GM19452 (cell line): ENCODE measurements at regions not wholly inside any gene's neighbourhood (a gene's known extent, or its start where the extent isn't known, plus 50 kb on each side); places are given as distances from the start of the nearest gene placed in this dataset.

Experiments
- ATAC-seq: cut with Tn5 transposase; IDR thresholded peaks from one replicate; pipeline ENCODE4 v1.9.1; 2021; ENCODE audit not compliant: unreplicated experiment

- ATAC-seq: no peak
Measured at GRCh38 chr13:111039735-111040134, 75.4 kb upstream of the ARHGEF7 start.

- no peak for ATAC-seq
Measured at GRCh38 chr13:111038887-111039286, 76.2 kb upstream of the ARHGEF7 start.

GRCh38 chr13:111037927-111038326 is 77.2 kb upstream of the ARHGEF7 start:
- no peak for ATAC-seq

- ATAC-seq: no peak
Measured at GRCh38 chr13:111036665-111037064, 78.4 kb upstream of the ARHGEF7 start.

GRCh38 chr13:111035861-111036260 is 79.2 kb upstream of the ARHGEF7 start:
- ATAC-seq: no peak

- ATAC-seq: no peak
Measured at GRCh38 chr13:111034811-111035210, 80.3 kb upstream of the ARHGEF7 start.

- ATAC-seq: no peak
Measured at GRCh38 chr13:111033172-111034130, 81.7 kb upstream of the ARHGEF7 start.

GRCh38 chr13:111031531-111031961 is 83.6 kb upstream of the ARHGEF7 start:
- no peak for ATAC-seq

- ATAC-seq: no peak
Measured at GRCh38 chr13:111029957-111030609, 85.0 kb upstream of the ARHGEF7 start.

GRCh38 chr13:111027458-111028439 is 87.4 kb upstream of the ARHGEF7 start:
- ATAC-seq: no peak

GRCh38 chr13:111025310-111025709 is 89.8 kb upstream of the ARHGEF7 start:
- ATAC-seq: no peak

- no peak for ATAC-seq
Measured at GRCh38 chr13:111022886-111023285, 92.2 kb upstream of the ARHGEF7 start.

- no peak for ATAC-seq
Measured at GRCh38 chr13:111022241-111022640, 92.9 kb upstream of the ARHGEF7 start.

- no peak for ATAC-seq
Measured at GRCh38 chr13:111021270-111021669, 93.8 kb upstream of the ARHGEF7 start.

GRCh38 chr13:111020546-111020945 is 94.6 kb upstream of the ARHGEF7 start:
- ATAC-seq: no peak

- ATAC-seq: no peak
Measured at GRCh38 chr13:111020021-111020420, 95.1 kb upstream of the ARHGEF7 start.

- no peak for ATAC-seq
Measured at GRCh38 chr13:111017755-111018459, 97.2 kb upstream of the ARHGEF7 start.

GRCh38 chr13:111013196-111013595 is 98.3 kb upstream of the ANKRD10 start:
- ATAC-seq: no peak

- ATAC-seq: no peak
Measured at GRCh38 chr13:111011899-111012298, 97.0 kb upstream of the ANKRD10 start.

GRCh38 chr13:111008351-111008750 is 93.5 kb upstream of the ANKRD10 start:
- no peak for ATAC-seq
